Gastrocnemius medialis (tissue), 4 donors: ENCODE measurements at regions not wholly inside any gene's neighbourhood (a gene's known extent, or its start where the extent isn't known, plus 50 kb on each side); places are given as distances from the start of the nearest gene placed in this dataset.

Experiments used
- ATAC-seq, 2 donors: fragments of 150-250 bp; one replicate each; pipeline ENCODE4 v1.9.1; 2016
- DNase-seq, 2 donors: peaks; one replicate each; pipeline ENCODE4 v3.0.0-alpha.2; 2019
- H3K27ac ChIP-seq, 4 donors: fragments of 200-600 bp; sonication (generic); 1 replicate in 1 of 4; 2 replicates in 3 of 4; pipeline ENCODE4 v1.5.1; 2016 to 2018; ENCODE audit warnings: mild to moderate bottlenecking in 2 of 4, moderate library complexity in 1 of 4
- H3K27me3 ChIP-seq, 3 donors: fragments of 200-600 bp; sonication (generic) in 2 of 3; 1 replicate in 1 of 3; 2 replicates in 2 of 3; pipeline versions ENCODE4 v1.5.1 to v1.6.0; 2016 to 2019; ENCODE audit warnings: mild to moderate bottlenecking in 1 of 3, moderate library complexity in 1 of 3
- H3K36me3 ChIP-seq, 2 donors: fragments of 200-600 bp; sonication (generic) in 1 of 2; one replicate each; pipeline ENCODE4 v1.5.1; 2017 to 2018
- H3K4me1 ChIP-seq, 2 donors: fragments of 200-600 bp; sonication (generic) in 1 of 2; one replicate each; pipeline ENCODE4 v1.5.1; 2016 to 2017; ENCODE audit warnings: mild to moderate bottlenecking in 2 of 2
- H3K4me3 ChIP-seq, 4 donors: fragments of 200-600 bp; sonication (generic) in 3 of 4; 1 replicate in 1 of 4; 2 replicates in 3 of 4; pipeline ENCODE4 v1.5.1; 2016 to 2019; ENCODE audit warnings: mild to moderate bottlenecking in 2 of 4
- H3K9me3 ChIP-seq, 3 donors: fragments of 200-600 bp; sonication (generic) in 2 of 3; 1 replicate in 1 of 3; 2 replicates in 2 of 3; pipeline ENCODE4 v1.5.1; 2016 to 2019
- CTCF ChIP-seq, 5 experiments: fragments of 450-650 bp in 3 of 5; fragments of 200-600 bp in 2 of 5; sonication (generic) in 2 of 5; IDR thresholded peaks in 4 of 5; conservative IDR thresholded peaks in 1 of 5; 1 replicate in 4 of 5; 2 replicates in 1 of 5; pipeline ENCODE4 v1.5.1; 2016 to 2019; ENCODE audit warnings: antibody characterized with exemption in 5 of 5, mild to moderate bottlenecking in 3 of 5, moderate library complexity in 3 of 5
- POLR2A ChIP-seq, 2 donors: fragments of 450-650 bp; IDR thresholded peaks; one replicate each; pipeline ENCODE4 v1.6.1; 2017; ENCODE audit warnings: antibody characterized with exemption in 2 of 2, mild to moderate bottlenecking in 2 of 2, moderate library complexity in 2 of 2
- in situ Hi-C, 4 donors: fragments of 200-750 bp; cut with MboI; loops; one replicate each; pipeline versions ENCODE4 v1.15.0 to v1.8.0; 2017; ENCODE audit warnings: low sequenced_read_pairs in 4 of 4
- intact Hi-C: fragments of 100-400 bp; cut with DNase I; formaldehyde crosslinking; loops from one replicate; pipeline ENCODE4 v1.15.1; 2023; ENCODE audit warnings: low total_unique reads

GRCh38 chr6:113073611-113074191 lies 726.6 kb downstream of the RFPL4B start:
- no peak overlapping the region for H3K4me3 ChIP-seq
- H3K27me3 ChIP-seq, result no peaks in the 10 kb centered on the region
- no peaks in the 10 kb centered on the region for H3K4me1 ChIP-seq
- TF ChIP-seq POLR2A (IDR thresholded peaks at IDR 0.05), result no peak
- TF ChIP-seq CTCF (IDR thresholded peaks at IDR 0.05 in 4 of 5, conservative IDR thresholded peaks at IDR 0.05 in 1 of 5), result no peak
- no peak overlapping the region for H3K27ac ChIP-seq
- in situ Hi-C loops (no loop called here), intact Hi-C loops (no loop called here)
- ATAC-seq (no peak), DNase-seq (no peak)
- no peaks in the 10 kb centered on the region for H3K36me3 ChIP-seq
- no peaks in the 10 kb centered on the region for H3K9me3 ChIP-seq

- Histone ChIP-seq H3K36me3 (no peaks in the 10 kb centered on the region), H3K4me1 (no peaks in the 10 kb centered on the region), H3K27me3 (no peaks in the 10 kb centered on the region), H3K4me3 (no peak overlapping the region), H3K9me3 (no peaks in the 10 kb centered on the region), H3K27ac (no peak overlapping the region)
- TF ChIP-seq CTCF (IDR thresholded peaks at IDR 0.05 in 4 of 5, conservative IDR thresholded peaks at IDR 0.05 in 1 of 5), result no peak
- no peak for TF ChIP-seq POLR2A (IDR thresholded peaks at IDR 0.05)
- DNase-seq (no peak), ATAC-seq (no peak)
- intact Hi-C loops, result no loop called here
- in situ Hi-C loops, result no loop called here
Measured at GRCh38 chr6:113076116-113076515, 729.0 kb downstream of the RFPL4B start.

- intact Hi-C loops (no loop called here), in situ Hi-C loops (no loop called here)
- Histone ChIP-seq H3K27ac (no peak overlapping the region), H3K9me3 (no peaks in the 10 kb centered on the region), H3K4me1 (no peaks in the 10 kb centered on the region), H3K27me3 (no peaks in the 10 kb centered on the region), H3K4me3 (no peak overlapping the region), H3K36me3 (no peaks in the 10 kb centered on the region)
- TF ChIP-seq POLR2A (IDR thresholded peaks at IDR 0.05) (no peak), CTCF (IDR thresholded peaks at IDR 0.05 in 4 of 5, conservative IDR thresholded peaks at IDR 0.05 in 1 of 5) (no peak)
- ATAC-seq, result no peak
- no peak for DNase-seq
Measured at GRCh38 chr6:113076816-113077215, 729.7 kb downstream of the RFPL4B start.

- DNase-seq, result no peak
- Histone ChIP-seq H3K4me3 (no peak overlapping the region), H3K36me3 (no peaks in the 10 kb centered on the region), H3K9me3 (no peaks in the 10 kb centered on the region), H3K27me3 (no peaks in the 10 kb centered on the region), H3K27ac (no peak overlapping the region), H3K4me1 (no peaks in the 10 kb centered on the region)
- intact Hi-C loops, result no loop called here
- in situ Hi-C loops, result no loop called here
- TF ChIP-seq CTCF (IDR thresholded peaks at IDR 0.05 in 4 of 5, conservative IDR thresholded peaks at IDR 0.05 in 1 of 5), result no peak
- TF ChIP-seq POLR2A (IDR thresholded peaks at IDR 0.05), result no peak
- no peak for ATAC-seq
Measured at GRCh38 chr6:113077794-113078193, 730.7 kb downstream of the RFPL4B start.

- no peaks in the 10 kb centered on the region for H3K36me3 ChIP-seq
- H3K27ac ChIP-seq, result no peak overlapping the region
- no peaks in the 10 kb centered on the region for H3K27me3 ChIP-seq
- H3K4me1 ChIP-seq, result no peaks in the 10 kb centered on the region
- no peak for DNase-seq
- no peak for TF ChIP-seq CTCF (IDR thresholded peaks at IDR 0.05 in 4 of 5, conservative IDR thresholded peaks at IDR 0.05 in 1 of 5)
- TF ChIP-seq POLR2A (IDR thresholded peaks at IDR 0.05), result no peak
- ATAC-seq, result no peak
- in situ Hi-C loops (no loop called here), intact Hi-C loops (no loop called here)
- no peaks in the 10 kb centered on the region for H3K9me3 ChIP-seq
- no peak overlapping the region for H3K4me3 ChIP-seq
Measured at GRCh38 chr6:113078791-113079190, 731.7 kb downstream of the RFPL4B start.
